GM12878 (cell line): ENCODE measurements at regions not wholly inside any gene's neighbourhood (a gene's known extent, or its start where the extent isn't known, plus 50 kb on each side); places are given as distances from the start of the nearest gene placed in this dataset.

Experiments
- ATF7 ChIP-seq: fragments of 450-650 bp; IDR thresholded peaks from 2 replicates; pipeline ENCODE4 v1.6.1; 2016; ENCODE audit warnings: low read depth, mild to moderate bottlenecking
- SREBF2 ChIP-seq: IDR thresholded peaks from 2 replicates; pipeline ENCODE4 v1.6.1; 2012; ENCODE audit warnings: mild to moderate bottlenecking, low read length

DNA sequence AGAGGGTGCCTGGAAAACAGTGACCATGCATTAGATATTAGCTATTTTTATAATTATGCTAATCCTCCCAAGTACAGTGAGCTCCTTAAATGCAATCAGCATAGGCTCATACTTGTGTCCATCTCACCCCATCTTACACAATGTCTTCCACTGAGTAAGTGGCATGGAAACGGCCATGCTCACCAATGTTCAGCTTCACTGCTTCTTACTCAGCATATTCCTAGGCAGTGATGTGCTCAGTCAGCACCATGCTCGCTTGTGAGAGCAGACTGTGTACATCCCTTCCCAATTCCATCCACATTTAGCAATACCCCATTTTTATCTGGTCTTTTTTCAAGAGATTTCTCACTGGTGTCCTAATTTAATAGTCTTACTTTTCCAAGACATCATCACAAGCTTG is 454.8 kb upstream of the SOX9 start:
- TF ChIP-seq SREBF2 (no peak), ATF7 (no peak)
